ENCODE measurements at regions not wholly inside any gene's neighbourhood (a gene's known extent, or its start where the extent isn't known, plus 50 kb on each side); places are given as distances from the start of the nearest gene placed in this dataset.

- TF ChIP-seq, protein P1, sequence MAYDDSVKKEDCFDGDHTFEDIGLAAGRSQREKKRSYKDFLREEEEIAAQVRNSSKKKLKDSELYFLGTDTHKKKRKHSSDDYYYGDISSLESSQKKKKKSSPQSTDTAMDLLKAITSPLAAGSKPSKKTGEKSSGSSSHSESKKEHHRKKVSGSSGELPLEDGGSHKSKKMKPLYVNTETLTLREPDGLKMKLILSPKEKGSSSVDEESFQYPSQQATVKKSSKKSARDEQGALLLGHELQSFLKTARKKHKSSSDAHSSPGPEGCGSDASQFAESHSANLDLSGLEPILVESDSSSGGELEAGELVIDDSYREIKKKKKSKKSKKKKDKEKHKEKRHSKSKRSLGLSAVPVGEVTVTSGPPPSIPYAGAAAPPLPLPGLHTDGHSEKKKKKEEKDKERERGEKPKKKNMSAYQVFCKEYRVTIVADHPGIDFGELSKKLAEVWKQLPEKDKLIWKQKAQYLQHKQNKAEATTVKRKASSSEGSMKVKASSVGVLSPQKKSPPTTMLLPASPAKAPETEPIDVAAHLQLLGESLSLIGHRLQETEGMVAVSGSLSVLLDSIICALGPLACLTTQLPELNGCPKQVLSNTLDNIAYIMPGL (CRISPR knock-in tag; IDR thresholded peaks at IDR 0.05; ENCODE audit: borderline replicate concordance) = no peak
- TF ChIP-seq E2F6 (IDR thresholded peaks at IDR 0.05; ENCODE audit: borderline replicate concordance, low read depth) = no peak
- no peak for TF ChIP-seq NFE2L2 (conservative IDR thresholded peaks at IDR 0.05; ENCODE audit: low read length)
- no peak for TF ChIP-seq ZNF302 (CRISPR knock-in tag; IDR thresholded peaks at IDR 0.05)
- TF ChIP-seq CBX8 (IDR thresholded peaks at IDR 0.05) = no peak
Observed at GRCh38 chr1:69433073-69433472, 134.6 kb upstream of the LRRC7 start (continued).

- H3K9me3 ChIP-seq = no peaks in the 10 kb centered on the region
- no peak overlapping the region for H3K4me2 ChIP-seq
- TF ChIP-seq, protein P2, sequence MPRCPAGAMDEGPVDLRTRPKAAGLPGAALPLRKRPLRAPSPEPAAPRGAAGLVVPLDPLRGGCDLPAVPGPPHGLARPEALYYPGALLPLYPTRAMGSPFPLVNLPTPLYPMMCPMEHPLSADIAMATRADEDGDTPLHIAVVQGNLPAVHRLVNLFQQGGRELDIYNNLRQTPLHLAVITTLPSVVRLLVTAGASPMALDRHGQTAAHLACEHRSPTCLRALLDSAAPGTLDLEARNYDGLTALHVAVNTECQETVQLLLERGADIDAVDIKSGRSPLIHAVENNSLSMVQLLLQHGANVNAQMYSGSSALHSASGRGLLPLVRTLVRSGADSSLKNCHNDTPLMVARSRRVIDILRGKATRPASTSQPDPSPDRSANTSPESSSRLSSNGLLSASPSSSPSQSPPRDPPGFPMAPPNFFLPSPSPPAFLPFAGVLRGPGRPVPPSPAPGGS (IDR thresholded peaks at IDR 0.05) = no peak
- TF ChIP-seq ZC3H11A (IDR thresholded peaks at IDR 0.05) (no peak), RCOR1 (IDR thresholded peaks at IDR 0.05; ENCODE audit: low read depth, low read length) (no peak), HES2 (IDR thresholded peaks at IDR 0.05) (no peak), PHF8 (IDR thresholded peaks at IDR 0.05; ENCODE audit: borderline replicate concordance, low read depth) (no peak), POLR2A (IDR thresholded peaks at IDR 0.05; ENCODE audit: low read length) (no peak), REST (IDR thresholded peaks at IDR 0.05) (no peak), FOSB (CRISPR knock-in tag; IDR thresholded peaks at IDR 0.05) (no peak), HEYL (CRISPR knock-in tag; IDR thresholded peaks at IDR 0.05) (no peak), ZNF302 (CRISPR knock-in tag; IDR thresholded peaks at IDR 0.05) (no peak), E2F6 (IDR thresholded peaks at IDR 0.05; ENCODE audit: borderline replicate concordance, low read depth) (no peak), ATOH8 (CRISPR knock-in tag; IDR thresholded peaks at IDR 0.05; ENCODE audit: low read depth) (no peak), SREBF2 (IDR thresholded peaks at IDR 0.05) (no peak)
- TF ChIP-seq, protein P3, sequence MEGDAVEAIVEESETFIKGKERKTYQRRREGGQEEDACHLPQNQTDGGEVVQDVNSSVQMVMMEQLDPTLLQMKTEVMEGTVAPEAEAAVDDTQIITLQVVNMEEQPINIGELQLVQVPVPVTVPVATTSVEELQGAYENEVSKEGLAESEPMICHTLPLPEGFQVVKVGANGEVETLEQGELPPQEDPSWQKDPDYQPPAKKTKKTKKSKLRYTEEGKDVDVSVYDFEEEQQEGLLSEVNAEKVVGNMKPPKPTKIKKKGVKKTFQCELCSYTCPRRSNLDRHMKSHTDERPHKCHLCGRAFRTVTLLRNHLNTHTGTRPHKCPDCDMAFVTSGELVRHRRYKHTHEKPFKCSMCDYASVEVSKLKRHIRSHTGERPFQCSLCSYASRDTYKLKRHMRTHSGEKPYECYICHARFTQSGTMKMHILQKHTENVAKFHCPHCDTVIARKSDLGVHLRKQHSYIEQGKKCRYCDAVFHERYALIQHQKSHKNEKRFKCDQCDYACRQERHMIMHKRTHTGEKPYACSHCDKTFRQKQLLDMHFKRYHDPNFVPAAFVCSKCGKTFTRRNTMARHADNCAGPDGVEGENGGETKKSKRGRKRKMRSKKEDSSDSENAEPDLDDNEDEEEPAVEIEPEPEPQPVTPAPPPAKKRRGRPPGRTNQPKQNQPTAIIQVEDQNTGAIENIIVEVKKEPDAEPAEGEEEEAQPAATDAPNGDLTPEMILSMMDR (IDR thresholded peaks at IDR 0.05) = no peak
- TF ChIP-seq, protein P4, sequence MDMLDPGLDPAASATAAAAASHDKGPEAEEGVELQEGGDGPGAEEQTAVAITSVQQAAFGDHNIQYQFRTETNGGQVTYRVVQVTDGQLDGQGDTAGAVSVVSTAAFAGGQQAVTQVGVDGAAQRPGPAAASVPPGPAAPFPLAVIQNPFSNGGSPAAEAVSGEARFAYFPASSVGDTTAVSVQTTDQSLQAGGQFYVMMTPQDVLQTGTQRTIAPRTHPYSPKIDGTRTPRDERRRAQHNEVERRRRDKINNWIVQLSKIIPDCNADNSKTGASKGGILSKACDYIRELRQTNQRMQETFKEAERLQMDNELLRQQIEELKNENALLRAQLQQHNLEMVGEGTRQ (IDR thresholded peaks at IDR 0.05) = no peak
- FAIRE-seq (no peak), DNase-seq (ENCODE audit: low read depth in 1 of 2, low spot score in 1 of 2) (no peak), ATAC-seq (no peak)
- ChIA-PET POLR2A (no interaction called here), CTCF (no interaction called here)
- no peak overlapping the region for H3K27ac ChIP-seq
- H3K4me3 ChIP-seq = no peak overlapping the region
- no peaks in the 10 kb centered on the region for H3K4me1 ChIP-seq
Observed at GRCh38 chr1:69436151-69436550, 131.6 kb upstream of the LRRC7 start.

All from A549 (cell line).